Renal cortex interstitium (tissue), 11 donors: ENCODE measurements at regions not wholly inside any gene's neighbourhood (a gene's known extent, or its start where the extent isn't known, plus 50 kb on each side); places are given as distances from the start of the nearest gene placed in this dataset.

Experiments
- DNase-seq, 11 donors: peaks; one replicate each; pipeline ENCODE4 v3.0.0-alpha.2; 2013; ENCODE audit warnings: low read depth in 9 of 11, low spot score in 4 of 11; ENCODE audit errors: extremely low read depth in 1 of 11

DNA sequence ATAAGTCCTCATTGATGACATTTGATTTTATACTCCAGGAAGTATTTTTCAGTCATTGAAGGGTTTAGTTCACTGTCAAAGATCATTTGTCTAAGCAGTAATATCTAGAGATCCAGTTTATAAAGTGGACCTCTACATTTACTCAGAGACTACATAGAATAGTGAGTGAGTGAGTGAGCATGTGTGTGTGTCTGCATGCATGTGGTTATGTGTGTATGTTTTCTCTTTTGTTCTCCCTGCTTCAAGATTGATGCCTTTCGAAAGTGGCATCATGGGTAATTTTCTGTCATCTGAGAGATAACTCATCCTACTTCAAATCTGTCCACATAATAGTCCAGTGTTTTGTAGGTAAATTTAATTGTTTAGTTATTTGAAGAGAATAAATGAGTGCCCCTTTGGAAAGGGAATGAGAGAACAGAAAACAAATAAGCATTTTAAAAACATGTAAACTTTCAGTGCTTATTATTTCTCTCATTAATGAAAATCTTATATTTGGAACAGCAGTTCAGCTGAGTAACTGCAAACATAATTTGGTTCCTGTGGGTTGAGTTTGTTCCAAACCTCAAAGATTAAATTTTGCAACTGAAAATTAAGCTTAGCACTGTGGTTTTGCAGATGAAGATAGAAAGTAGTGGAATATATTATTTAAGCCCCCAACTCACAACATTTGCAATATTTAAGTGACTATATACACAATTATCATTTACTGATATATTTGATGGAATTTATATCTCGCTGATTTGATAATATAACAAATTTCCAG, 1295.1 kb upstream of the C9orf72 start:
- DNase-seq: no peak

DNA sequence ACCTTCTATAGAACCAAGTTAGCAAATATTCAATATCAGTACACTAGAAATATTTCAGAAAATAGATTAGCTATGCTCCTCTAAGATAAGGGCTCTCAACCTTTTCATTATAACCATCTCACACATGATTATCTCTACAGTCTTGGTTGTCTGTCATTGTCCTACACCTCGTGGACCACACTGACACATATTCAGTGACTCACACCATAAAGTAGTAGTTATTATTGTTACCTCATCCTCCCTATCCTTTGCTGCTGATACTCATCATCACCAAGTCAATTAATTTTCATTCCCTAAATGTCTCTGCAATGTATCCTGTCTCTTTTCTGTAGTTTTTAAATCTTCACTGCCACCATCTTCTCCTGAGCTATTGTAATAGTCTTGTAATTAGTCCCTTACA, 1309.2 kb upstream of the C9orf72 start:
- no peak for DNase-seq

DNA sequence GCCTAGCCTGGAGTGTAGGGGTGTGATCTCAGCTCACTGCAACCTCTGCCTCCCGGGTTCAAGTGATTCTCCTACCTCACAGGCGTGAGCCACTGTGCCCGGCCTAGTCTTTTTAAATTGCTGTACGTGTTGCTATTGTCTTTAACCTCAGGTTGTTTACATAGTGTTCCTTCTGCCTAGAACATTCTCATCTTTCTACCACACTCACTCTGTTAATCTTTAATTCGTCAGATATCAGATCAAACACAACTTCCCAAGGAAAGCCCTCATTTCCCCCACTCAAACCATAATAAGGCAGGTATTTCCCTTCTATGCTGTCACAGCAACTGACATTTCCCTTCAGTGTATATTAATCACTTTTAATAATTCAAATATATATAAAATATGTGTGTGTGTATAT, 1310.0 kb upstream of the C9orf72 start:
- DNase-seq: no peak

DNA sequence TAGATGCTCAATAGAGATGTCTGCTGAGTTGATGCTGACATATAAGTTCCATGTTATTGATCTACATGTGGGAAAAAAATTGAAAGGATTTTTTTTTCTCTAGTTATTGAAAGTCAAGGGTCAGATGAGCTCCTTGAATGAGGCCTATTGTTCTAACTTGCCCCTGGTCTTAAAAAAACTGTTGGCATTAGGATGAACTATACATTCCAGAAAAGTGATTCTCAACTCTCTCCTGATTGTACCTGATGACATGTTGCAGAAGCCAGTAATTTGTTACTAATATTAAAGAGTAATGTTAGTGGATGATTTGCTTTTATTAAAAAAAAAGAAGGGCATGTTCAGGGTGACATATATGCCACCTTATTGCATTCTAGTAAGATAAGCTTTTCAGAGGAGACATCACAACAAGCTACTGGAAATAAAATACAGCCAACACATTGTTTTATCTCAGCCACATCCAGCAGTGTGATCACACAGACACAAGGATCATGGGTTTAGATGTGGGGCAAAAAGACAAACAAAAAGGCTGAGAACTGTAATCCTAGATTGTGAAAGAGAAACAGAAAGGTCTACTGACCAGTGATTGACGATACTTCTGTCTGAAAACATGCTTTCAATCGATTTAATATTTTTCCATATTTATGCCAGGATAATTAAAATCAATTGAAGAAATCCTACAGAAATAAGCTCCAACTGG, 1314.1 kb upstream of the C9orf72 start:
- no peak for DNase-seq

DNA sequence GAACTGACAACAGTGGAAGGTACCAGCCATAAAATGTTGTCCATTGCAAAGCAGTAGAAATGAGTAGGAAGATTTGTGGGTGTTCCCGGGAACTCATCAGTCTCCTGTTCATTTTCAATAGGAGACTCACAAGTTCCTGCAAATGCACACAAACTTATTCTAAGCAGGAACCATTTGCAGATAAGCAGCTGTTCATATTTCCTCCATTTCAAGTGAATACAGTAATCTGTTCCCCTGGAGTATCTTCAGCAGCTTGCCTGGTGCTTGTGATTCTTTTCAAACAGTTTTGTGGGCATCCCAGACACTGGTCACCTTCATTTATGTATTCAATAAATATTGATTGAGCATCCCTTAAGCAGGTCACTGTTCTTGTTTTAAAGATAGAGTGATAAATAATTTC, 1315.5 kb upstream of the C9orf72 start:
- no peak for DNase-seq

DNA sequence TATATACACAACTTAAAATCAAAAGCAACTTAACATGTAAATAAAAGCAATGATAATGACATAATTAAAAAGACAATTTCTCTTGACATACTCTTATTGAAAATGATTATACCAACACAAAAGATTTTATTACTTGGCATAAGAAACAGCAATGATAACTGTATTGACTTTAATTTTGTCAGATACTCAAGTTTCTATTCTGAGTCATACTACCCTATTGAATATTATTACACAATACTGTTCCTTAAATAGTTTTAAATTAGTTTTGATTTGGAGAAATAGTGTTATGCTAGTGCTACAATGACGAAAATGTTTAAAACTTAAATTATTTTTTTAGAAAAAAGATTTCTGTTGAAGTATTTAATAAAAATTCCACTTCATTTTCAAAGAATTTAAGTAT, 1319.3 kb upstream of the C9orf72 start:
- DNase-seq: no peak

DNA sequence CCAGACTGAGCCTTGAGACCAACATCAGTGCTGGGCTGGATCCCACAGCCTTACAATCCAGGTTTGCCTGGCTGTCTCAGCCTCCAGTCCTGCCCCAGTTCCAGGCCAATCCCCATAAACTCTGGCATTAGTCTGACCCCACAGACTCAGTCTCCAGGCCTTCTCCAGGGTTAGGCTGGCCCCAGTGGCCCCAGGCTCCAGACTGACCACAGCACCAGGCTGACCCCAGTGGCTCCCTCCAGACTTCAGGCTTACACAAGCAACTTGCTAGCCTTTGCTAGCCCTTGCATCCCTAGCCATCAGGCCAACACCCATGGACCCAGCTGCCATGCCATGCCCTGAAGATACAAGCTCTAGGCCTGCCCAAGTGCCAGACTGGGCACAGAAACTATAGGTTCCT, 1326.0 kb upstream of the C9orf72 start:
- no peak for DNase-seq

DNA sequence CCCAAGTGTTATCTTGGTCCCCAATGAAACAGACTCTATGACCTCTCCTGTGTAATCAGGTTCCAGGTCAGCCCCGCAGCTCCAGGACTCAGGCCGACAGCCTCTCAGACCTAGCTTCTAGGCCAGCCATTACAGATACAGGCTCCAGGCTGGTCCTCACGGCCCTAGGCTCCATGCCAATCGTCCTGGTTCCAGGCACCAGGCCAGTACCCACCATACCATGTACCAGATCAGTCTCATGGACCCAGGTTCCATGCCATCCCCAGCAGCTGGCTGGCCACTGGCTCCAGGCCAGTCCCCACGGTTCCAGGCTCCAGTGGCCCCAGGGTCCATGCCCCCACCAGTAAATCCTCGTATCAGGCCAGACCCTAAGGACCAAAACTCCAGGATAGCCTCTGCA, 1326.6 kb upstream of the C9orf72 start:
- DNase-seq: no peak

DNA sequence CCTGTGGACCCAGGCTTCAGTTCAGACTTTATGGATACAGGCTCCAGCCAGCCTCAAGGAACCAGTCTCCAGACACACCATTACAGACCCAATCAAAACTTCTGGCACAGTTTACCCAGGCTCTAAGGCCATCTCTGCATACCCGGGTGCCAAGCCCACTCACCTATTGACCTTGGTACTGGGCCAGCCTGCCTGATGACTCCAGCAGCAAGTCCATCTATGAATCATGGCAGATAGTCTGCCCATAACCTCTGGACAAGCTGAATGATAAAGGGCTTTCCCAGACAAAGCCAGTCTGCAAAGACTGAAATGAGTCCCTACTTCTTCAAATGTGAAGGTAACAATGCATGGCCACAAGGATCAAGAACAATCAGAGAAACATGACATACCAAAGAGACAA, 1327.1 kb upstream of the C9orf72 start:
- DNase-seq: no peak

DNA sequence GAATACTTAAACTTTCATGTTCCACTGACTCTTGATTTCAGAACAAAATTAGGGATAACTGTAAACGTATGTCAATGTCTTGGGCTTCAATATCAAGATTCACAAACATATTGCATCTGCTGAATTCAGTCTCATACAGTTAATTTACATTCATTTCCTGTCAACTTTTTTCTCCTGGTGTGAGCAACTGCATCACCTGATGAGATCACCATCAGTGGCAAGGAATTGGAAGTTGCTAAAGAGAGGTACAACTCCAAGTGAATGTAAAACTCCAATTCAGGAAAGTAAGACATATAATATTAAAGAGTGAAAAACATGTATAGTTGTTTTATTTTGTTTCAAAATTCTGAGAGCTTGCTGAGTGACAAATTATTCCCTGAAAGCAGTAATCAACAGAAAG, 1336.2 kb upstream of the C9orf72 start:
- DNase-seq: no peak

DNA sequence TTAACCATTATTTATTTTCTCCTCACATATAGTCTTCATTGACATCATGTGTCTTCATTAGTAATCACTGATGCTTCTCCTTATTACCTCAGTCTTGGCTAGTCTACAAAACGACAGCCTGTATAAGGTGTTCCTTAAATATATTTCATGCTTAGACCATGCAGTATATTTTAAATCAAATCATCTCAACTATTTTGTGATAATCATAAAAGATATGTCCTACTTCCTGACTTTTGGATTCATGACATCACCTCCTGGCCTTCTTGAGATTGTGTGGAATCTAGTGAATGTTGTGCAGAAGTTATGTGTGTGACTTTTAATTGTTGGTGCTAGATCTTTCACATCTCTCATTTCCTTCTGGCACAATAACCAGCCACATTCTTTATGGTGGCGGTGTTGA, 1339.3 kb upstream of the C9orf72 start:
- DNase-seq: no peak

DNA sequence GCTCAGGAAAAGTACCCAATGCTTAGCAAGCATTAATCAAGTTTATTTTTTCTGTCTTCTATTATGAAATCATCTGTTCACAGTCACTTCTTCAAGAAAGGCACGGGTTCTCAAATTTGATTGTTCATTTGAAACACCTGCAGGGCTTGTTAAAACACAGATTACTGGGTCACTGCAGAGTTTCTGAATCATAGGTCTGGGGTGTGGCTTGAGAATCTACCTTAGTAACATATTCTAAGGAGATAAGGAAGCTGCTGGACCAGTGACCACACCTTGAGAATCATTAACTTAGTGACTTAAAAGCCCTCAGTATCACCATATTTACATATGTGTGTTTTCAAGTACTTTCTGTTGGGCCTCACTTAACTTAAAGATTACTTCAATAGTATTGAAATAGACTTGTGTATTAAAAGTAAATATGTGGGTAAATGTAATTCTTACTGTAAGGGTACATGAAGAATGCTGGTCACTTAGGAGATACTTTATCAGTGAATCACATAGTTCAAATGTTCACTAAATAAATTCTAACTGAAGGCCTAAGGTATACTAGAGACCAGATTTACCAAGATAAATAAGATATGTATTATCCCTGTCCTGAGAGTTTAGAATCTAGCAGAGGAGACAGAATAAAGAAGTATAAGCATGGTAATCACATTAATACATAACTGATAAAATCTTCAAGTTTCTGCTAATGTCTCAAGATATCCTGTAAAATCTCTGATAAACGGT, 1342.1 kb upstream of the C9orf72 start:
- DNase-seq: no peak

DNA sequence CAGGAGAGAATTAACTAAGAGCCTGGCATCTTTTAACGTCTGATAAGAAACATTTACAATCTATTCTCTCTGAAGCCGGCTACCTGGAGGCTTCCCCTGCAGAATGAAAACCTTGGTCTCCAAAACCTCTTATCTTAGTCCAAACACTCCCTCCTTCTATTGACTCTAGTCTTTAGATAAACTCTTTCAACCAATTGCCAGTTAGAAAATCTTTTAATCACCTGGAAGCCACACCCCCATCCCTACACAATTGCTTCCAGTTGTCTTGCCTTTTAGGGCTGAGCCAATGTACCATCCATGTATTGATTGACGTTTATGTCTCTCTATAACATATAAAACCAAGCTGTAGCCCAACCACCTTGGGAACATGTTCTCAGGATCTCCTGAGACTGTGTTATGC, 1343.1 kb upstream of the C9orf72 start:
- no peak for DNase-seq

DNA sequence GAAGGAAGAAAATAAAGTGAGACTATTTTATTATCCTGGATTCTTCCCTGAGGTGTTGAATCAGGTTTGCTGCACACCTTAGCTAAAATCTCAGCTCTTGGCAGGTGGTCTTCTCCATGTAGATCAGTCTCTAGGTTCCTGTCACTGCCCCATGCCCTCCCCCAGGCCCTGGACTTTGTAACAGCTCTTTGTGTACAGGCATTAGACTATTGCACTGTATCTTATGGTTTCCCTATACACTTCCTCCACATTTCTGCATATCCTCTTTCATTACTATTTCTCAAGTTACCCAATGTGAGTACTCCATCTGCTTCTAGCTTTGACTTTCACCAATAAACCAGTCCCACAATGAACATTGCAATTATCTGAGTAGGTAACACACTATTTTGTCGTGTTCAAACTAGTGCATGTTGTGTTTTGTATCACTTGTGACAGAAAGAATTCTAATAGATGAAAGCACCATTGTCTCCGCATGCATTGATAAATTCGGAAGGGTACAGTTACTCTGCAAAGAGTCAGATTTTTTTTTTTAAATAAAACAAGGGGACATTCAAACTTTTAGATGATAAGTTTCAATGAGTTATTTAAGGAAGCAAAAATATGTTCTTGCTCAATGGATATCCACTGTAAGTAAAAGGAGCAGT, 1348.7 kb upstream of the C9orf72 start:
- no peak for DNase-seq

DNA sequence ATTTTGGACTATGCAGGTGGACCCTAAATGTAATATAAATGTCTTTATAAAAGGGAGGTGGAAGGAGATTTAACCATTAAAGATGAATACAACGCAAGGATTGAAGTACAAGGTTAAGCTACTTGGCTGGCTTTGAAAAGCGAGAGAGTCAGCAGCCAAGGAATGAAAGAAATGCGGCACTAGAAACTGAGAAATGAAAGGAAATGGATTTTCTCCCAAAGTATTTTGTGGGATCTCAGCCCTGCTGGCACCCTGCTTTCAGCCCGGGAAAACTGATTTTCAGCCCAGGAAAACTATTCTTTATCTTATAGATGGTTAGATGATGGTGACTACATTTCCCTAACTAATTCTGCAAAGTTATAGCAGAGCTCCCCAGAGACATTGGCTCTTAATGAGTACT, 1349.6 kb upstream of the C9orf72 start:
- DNase-seq: no peak

DNA sequence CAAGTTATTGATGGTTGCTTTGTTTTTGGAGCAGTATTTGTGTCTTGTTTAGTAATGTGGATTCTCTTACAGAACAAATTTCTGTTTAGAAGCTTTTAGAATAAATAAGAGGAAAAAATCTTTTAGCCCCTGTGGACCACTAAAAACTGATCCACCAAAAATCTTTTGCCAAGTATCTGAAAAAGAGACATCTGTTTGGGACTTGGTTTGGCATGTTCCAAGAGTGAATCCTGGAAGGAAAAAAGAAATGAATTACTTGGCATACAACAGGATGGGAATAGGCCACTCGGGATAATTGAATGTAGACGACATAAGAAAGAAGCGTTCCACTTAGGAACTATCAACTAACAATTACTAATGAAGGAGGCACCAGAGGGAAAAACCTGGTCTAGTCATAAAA, 1350.1 kb upstream of the C9orf72 start:
- no peak for DNase-seq

DNA sequence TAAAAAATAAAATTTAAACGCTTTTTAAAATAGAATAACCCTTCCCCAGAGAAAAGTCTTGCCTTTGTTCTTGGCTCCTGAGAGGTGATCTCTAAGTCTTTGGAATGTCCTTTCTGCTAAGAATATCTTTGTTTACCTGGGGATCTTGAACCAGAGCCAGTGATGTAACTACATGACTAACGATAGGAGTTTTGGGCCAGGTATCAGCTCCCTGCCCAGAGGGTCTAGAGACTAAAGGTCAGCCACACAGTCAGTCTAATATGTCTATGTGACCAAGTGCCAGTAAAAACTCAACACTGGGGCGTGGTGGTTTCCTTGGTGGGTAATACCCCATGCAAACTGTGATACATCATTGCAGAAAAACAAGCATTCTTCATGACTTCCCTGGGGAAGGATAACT, 1351.9 kb upstream of the C9orf72 start:
- no peak for DNase-seq

DNA sequence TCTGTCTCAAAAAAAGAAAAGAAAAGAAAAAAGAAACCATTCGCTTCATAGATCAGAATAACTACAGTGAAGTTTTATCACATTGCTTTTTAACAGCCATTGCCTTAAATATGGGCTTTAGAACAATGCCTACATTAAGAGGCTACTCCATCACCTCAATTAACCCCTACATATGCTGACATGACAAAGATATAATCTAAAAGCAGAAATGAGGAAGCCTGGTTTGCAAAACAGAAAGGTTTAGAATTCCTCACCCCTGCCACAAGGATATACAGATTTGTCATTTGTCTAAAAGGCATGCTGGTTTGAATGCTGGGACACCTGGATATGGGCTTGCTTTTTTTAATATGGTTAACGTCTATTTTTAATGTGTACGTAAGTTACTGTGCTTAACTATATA, 1353.0 kb upstream of the C9orf72 start:
- DNase-seq: no peak

DNA sequence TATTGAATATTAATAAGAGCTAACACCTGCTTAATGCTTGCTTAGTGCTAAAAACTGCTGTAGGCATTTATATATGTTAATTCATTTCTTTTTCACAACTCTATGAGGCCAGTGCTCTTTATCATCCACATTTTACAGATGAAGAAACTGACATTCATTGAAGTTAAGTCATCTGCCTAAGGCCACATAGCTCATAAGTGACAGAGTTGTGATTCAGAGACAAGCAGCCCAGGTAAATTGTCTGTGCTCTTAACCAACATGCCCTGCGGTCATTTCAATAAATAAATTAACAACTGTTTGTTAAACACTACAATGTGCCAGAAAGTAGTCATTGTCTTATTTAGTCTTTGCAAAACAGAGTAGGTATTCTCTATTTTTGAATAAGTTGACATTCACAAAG, 1354.4 kb upstream of the C9orf72 start:
- no peak for DNase-seq

DNA sequence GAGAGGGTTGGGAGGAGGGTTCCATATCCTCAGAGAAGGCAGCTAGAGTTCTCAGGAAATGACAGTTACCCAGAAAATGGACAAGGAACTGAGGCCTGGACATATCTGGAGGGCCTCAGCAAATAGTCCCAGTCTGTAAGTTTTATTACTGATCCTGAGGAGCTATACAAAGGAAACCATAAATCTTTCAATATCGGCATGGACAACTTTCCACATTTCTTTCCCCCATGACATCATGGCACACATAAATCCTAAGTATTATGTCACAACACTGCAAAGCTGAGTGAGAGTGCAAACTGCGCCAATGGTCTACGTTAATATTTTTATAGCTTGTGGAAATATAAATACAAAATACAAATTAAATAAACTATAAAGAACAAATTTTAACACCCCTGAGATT, 1356.2 kb upstream of the C9orf72 start:
- DNase-seq: no peak
